ENCODE measurements at regions not wholly inside any gene's neighbourhood (a gene's known extent, or its start where the extent isn't known, plus 50 kb on each side); places are given as distances from the start of the nearest gene placed in this dataset.

DNA sequence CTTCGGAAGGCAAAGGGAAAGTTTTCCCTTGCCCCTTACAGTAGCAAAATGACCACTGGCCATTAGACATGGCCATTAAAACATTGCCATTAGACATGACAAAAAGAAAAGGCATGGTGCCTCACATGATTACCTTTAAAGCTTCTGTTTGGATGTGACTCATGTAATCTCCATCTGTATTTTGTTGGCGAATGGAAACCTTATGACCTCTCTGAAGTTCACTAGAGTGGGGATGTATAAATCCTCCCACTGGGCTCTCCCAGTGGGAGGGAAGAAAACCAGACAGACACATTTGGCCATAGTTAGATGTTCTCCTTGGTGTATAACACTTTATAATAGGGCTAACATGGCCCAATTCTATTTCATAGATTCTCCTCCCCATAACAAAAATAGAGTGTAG lies 152.6 kb downstream of the MAGEB17 start:
- TF ChIP-seq, protein P1, sequence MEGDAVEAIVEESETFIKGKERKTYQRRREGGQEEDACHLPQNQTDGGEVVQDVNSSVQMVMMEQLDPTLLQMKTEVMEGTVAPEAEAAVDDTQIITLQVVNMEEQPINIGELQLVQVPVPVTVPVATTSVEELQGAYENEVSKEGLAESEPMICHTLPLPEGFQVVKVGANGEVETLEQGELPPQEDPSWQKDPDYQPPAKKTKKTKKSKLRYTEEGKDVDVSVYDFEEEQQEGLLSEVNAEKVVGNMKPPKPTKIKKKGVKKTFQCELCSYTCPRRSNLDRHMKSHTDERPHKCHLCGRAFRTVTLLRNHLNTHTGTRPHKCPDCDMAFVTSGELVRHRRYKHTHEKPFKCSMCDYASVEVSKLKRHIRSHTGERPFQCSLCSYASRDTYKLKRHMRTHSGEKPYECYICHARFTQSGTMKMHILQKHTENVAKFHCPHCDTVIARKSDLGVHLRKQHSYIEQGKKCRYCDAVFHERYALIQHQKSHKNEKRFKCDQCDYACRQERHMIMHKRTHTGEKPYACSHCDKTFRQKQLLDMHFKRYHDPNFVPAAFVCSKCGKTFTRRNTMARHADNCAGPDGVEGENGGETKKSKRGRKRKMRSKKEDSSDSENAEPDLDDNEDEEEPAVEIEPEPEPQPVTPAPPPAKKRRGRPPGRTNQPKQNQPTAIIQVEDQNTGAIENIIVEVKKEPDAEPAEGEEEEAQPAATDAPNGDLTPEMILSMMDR (IDR thresholded peaks at IDR 0.05): no peak
- TF ChIP-seq POLR2A (IDR thresholded peaks at IDR 0.05): no peak

All from thyroid gland (tissue), 4 donors.